Fibroblast of skin of abdomen (primary cell): ENCODE measurements at regions not wholly inside any gene's neighbourhood (a gene's known extent, or its start where the extent isn't known, plus 50 kb on each side); places are given as distances from the start of the nearest gene placed in this dataset.

Source experiments
- DNase-seq: peaks from one replicate; pipeline ENCODE4 v3.0.0-alpha.2; 2013

DNA sequence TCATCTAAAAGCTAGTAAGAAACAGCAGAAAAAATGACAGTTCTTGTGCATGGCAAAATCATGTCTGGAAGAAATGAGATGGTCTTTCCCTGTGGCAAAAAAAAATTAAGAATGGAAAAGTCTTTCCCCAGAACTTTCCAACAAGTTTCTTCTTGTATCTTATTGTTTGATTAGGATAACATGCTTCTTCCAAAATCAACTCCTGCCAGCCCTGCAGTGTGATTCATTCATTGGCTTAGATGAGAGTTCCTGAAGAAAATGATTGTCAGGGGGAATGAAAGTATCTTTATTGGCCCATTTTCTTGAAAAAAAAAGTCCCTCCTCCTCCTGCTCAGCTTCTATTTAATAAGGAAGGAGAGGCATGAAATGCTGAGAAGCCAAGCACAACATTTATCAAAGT lies 407.7 kb downstream of the ARAP2 start:
- DNase-seq: no peak

- no peak for DNase-seq
These were observed 377.3 kb downstream of the ARAP2 start for GRCh38 chr4:35867057-35867456.

- DNase-seq: no peak
These were observed 372.0 kb downstream of the ARAP2 start for GRCh38 chr4:35872273-35872672.

DNA sequence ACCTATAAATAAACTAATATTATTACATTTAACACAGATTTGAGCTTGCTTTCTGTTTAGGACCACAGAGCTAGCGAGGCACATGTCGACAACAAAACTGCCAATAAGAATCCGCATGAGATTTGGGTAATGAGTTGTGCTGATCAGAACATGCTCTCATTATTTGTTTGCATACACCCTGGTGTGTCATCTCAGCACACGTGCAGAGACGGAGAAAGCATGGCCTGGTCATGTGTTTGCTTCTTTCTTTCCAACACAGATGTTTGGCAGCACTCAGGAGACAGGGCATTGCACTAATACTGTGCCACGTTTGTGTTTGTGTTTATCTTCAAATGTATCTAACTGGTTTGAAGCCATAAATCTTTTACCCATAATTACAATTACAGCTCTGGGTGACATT lies 364.8 kb downstream of the ARAP2 start:
- no peak for DNase-seq

DNA sequence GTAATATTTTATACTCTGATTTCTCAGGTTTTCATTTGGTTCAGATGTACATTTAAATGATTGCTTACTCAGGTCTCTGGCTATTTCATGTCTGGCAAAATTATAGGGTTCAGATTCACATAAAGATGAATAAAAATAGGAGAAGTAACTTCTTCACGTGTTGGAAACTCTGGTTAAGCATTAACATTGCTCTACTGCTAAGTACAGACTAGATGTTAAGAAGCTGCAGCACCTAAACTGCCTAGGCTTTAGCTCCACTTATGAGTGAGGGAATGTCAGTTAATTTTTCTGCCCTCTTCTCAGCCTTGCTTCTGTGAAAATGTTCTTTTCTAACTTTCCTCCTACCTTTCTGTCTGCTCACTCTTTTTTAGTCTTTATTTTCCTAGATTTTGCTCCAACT lies 361.2 kb downstream of the ARAP2 start:
- no peak for DNase-seq

DNA sequence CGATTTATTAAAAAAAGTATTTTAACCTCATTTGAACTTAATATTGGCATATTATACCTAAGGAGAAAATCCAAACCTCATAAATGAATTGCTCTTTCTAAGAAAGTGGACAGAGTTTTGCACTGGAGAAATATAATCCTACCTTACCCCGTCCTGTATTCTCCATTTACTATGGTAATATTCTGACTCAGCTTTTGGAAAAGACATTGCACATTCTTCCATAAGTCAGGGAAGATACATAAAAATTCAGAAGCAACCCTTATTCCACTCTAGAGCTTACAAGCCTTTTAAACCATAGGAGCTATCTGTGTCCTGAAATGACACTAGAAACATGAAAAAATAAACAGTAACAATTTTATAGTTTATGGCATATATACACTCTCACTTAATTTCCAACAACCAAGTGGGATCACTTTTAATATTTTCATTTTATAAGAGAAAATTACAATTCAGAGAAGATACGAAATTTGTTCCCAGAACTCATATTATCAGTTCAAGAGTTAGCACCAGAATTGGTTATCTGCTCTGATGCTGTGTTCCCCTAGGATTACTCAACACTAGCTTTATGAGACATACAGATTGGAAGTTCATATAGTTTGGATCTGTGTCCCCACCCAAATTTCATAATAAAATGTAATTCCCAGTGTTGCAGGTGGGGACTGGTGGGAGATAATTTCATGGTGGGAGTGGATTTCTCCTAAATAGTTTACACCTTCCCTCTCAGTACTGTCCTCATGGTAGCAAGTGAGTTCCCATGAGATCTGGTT lies 359.4 kb downstream of the ARAP2 start:
- no peak for DNase-seq

DNA sequence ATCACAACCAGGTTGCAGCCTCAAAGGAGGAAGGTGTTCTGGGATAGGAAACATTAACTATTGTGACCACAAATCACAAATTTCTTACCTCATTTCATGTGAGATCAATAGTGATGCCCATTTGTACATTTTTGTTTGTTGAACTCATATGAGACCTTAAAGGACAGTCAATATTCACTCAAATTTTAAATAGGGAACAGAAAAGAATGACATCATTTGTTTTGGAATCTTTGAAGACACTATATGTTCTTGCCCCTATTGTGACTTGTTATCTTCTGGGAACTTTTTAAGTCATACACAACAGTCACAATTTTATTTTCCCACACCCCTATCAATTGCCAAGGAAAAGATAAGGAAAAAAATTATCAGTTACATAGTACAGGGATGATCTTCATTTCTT lies 346.5 kb downstream of the ARAP2 start:
- DNase-seq: no peak

- no peak for DNase-seq
These were observed 343.7 kb downstream of the ARAP2 start for GRCh38 chr4:35900286-35901243.

DNA sequence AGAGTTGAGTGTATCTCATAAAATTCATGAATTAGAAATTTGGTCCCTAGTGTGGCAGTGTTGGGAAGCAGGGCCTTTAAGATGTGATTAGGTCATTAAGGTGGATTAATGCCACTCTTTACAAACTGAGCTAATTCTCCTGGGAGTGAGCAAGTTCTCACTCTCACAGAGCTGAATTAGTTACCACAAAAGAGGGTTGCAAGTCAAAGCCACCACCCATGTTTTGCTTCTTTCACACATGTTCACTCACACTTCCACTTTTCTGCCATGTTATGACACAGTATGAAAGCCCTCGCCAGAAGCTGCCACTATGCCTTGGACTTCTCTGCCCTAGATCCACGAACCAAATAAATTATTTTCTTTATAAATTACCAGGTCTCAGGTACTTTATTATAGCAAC lies 332.1 kb downstream of the ARAP2 start:
- no peak for DNase-seq

GRCh38 chr4:35918491-35918977 lies 325.8 kb downstream of the ARAP2 start:
- DNase-seq: no peak

GRCh38 chr4:35925806-35926205 lies 318.5 kb downstream of the ARAP2 start:
- no peak for DNase-seq

GRCh38 chr4:35926788-35927187 lies 317.5 kb downstream of the ARAP2 start:
- DNase-seq: no peak

GRCh38 chr4:35933901-35934300 lies 310.4 kb downstream of the ARAP2 start:
- no peak for DNase-seq

GRCh38 chr4:35934320-35934981 lies 309.9 kb downstream of the ARAP2 start:
- peak; percentile 22 for DNase-seq

GRCh38 chr4:35938936-35939335 lies 305.4 kb downstream of the ARAP2 start:
- DNase-seq: no peak

DNA sequence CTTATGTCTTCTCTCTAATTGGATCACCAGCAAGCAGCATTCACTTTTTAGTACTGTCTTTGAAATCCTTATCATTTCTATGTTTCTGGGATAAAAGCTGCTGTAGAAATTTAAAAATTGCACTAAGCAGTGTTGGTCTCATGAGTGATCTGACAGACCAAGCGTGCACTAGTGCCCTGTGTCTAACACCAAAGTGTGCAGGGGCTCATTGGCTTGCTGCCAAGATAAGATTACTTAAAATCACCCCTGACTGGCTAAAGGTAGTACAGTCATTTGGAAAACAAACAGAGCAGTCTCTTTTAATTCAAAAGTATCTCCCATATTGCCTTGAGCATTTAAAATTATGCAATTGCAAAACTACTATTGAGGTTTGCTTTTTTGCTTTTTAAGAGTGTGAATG lies 304.6 kb downstream of the ARAP2 start:
- DNase-seq: no peak

GRCh38 chr4:35942092-35942491 lies 302.2 kb downstream of the ARAP2 start:
- DNase-seq: no peak

GRCh38 chr4:35943606-35944005 lies 300.7 kb downstream of the ARAP2 start:
- DNase-seq: no peak

DNA sequence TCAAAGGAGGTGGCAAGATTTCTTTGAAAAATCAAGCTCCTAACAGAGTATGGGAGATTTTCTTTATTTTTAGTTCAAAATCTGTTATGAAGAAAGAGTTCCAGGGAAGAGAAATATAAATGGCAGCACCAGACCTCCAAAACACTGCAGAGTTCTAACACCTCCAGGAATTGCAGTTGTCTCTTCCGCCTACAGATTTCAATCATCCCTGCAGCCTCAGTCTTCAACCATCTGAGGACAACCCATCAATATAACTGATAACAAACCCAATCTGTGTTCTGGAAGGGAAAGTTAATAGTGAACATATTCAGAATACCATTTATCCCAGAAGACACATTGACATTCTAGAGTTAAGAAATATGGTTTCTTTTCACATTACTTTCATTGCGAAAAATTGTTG lies 296.1 kb downstream of the ARAP2 start:
- no peak for DNase-seq

- no peak for DNase-seq
These were observed 293.9 kb downstream of the ARAP2 start for GRCh38 chr4:35950442-35950841.

DNA sequence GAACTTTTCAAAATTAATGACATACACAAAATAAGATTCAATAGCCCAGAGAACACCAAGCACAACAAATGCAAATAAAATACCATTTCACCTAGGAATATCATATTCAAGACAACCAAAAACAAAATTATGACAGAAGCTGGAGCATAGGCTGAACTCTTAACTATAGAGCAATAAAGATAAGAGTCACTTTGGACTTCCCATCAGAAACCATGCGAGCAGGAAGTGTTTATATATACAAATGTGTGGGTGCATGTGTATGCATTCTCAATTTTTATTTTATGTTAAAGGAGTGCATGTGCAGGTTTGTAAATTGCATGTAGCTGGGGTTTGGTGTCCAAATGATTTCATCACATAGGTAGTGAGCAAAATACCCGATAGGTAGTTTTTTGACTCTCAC lies 291.6 kb downstream of the ARAP2 start:
- no peak for DNase-seq

DNA sequence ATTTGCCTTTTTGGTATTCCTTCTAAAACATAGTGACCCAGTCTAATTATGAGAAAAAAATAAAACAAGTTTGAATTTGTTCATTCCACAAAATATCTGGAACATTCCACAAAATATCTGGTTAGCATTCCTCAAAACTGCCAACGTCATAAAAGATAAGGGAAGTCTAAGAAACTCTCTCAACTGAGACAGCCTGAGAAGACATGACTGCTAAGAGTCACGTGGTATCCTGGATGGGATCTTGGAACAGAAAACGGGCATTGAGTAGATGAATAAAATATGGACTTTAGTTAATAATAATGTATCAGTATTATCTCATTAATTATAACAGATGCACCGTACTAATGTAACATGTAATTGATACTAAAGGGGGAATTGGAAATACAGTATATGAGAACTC lies 280.9 kb downstream of the ARAP2 start:
- DNase-seq: no peak

DNA sequence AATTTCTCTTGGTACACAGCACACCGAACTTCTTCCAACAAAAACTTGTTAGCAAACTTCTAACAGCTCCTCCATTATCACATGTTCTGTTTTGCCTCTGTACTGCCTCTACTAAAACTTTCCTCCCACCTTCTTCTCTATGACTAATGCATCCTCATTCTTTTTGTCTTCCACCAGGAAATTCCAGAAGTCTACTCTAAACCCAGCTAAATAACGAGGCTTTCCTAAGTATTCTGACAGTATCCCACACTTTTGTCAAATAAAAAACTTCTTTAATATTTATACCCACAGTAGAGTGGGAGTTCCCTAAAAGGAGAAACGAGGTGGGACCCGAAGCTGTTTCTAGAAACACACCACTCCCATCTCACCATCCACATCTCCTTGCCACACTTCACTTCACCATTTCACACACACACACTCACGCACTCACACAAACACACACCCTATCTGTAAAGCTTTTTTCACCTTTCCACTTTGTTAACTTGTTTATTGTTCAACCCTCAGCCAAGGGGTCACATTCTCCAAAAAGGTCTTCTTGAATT lies 280.3 kb downstream of the ARAP2 start:
- DNase-seq: peak; percentile 0
